ENCODE measurements at regions not wholly inside any gene's neighbourhood (a gene's known extent, or its start where the extent isn't known, plus 50 kb on each side); places are given as distances from the start of the nearest gene placed in this dataset.

GRCh38 chr6:105952772-105953690, 133.1 kb upstream of the PRDM1 start:
- Mint-ChIP-seq H3K4me1 (no peaks in the 10 kb centered on the region), H3K36me3 (no peaks in the 10 kb centered on the region), H3K9me3 (peaks cover 9% of the 10 kb centered on the region), H3K27ac (no peak overlapping the region), H3K27me3 (ENCODE audit: low read depth) (peaks cover 6% of the 10 kb centered on the region), H3K4me3 (no peak overlapping the region)
- no peak for DNase-seq (ENCODE audit: low spot score in 2 of 2, unreplicated experiment in 2 of 2)
- TF ChIP-seq CTCF (IDR thresholded peaks at IDR 0.05; ENCODE audit: unreplicated experiment) = no peak

- Mint-ChIP-seq H3K4me3 (no peak overlapping the region), H3K4me1 (no peaks in the 10 kb centered on the region), H3K27ac (no peak overlapping the region), H3K36me3 (no peaks in the 10 kb centered on the region), H3K9me3 (peaks cover 9% of the 10 kb centered on the region), H3K27me3 (ENCODE audit: low read depth) (peaks cover 6% of the 10 kb centered on the region)
- DNase-seq (ENCODE audit: low spot score in 2 of 2, unreplicated experiment in 2 of 2) = no peak
- TF ChIP-seq CTCF (IDR thresholded peaks at IDR 0.05; ENCODE audit: unreplicated experiment) = no peak
Measured at GRCh38 chr6:105952326-105952725, 133.8 kb upstream of the PRDM1 start.

- no peak overlapping the region for H3K27ac Mint-ChIP-seq
- no peaks in the 10 kb centered on the region for H3K9me3 Mint-ChIP-seq
- no peak for TF ChIP-seq CTCF (IDR thresholded peaks at IDR 0.05; ENCODE audit: unreplicated experiment)
- no peaks in the 10 kb centered on the region for H3K36me3 Mint-ChIP-seq
- no peak for DNase-seq (ENCODE audit: low spot score in 2 of 2, unreplicated experiment in 2 of 2)
- no peak overlapping the region for H3K4me3 Mint-ChIP-seq
- H3K4me1 Mint-ChIP-seq = no peaks in the 10 kb centered on the region
- H3K27me3 Mint-ChIP-seq (ENCODE audit: low read depth) = peaks cover 7% of the 10 kb centered on the region
Measured at GRCh38 chr6:105951322-105951721, 134.8 kb upstream of the PRDM1 start.

GRCh38 chr6:105949869-105950268, 136.3 kb upstream of the PRDM1 start:
- Mint-ChIP-seq H3K36me3 (no peaks in the 10 kb centered on the region), H3K9me3 (no peaks in the 10 kb centered on the region), H3K4me1 (no peaks in the 10 kb centered on the region), H3K27ac (no peak overlapping the region), H3K27me3 (ENCODE audit: low read depth) (peaks cover 12% of the 10 kb centered on the region), H3K4me3 (no peak overlapping the region)
- TF ChIP-seq CTCF (IDR thresholded peaks at IDR 0.05; ENCODE audit: unreplicated experiment) = no peak
- no peak for DNase-seq (ENCODE audit: low spot score in 2 of 2, unreplicated experiment in 2 of 2)

- DNase-seq (ENCODE audit: low spot score in 2 of 2, unreplicated experiment in 2 of 2) = no peak
- Mint-ChIP-seq H3K27ac (no peak overlapping the region), H3K36me3 (no peaks in the 10 kb centered on the region), H3K4me1 (no peaks in the 10 kb centered on the region), H3K27me3 (ENCODE audit: low read depth) (peaks cover 16% of the 10 kb centered on the region), H3K9me3 (no peaks in the 10 kb centered on the region), H3K4me3 (no peak overlapping the region)
- TF ChIP-seq CTCF (IDR thresholded peaks at IDR 0.05; ENCODE audit: unreplicated experiment) = no peak
Measured at GRCh38 chr6:105943514-105943913, 142.6 kb upstream of the PRDM1 start.
